Suprapubic skin (tissue), 4 donors: ENCODE measurements at regions not wholly inside any gene's neighbourhood (a gene's known extent, or its start where the extent isn't known, plus 50 kb on each side); places are given as distances from the start of the nearest gene placed in this dataset.

Source experiments
- CTCF ChIP-seq, 2 donors: fragments of 200-600 bp in 1 of 2; fragments of 450-650 bp in 1 of 2; sonication (generic) in 1 of 2; IDR thresholded peaks; one replicate each; pipeline ENCODE4 v1.5.1; 2016 to 2019; ENCODE audit warnings: antibody characterized with exemption in 2 of 2, mild to moderate bottlenecking in 1 of 2, moderate library complexity in 1 of 2
- EP300 ChIP-seq: sonication (generic); formaldehyde crosslinking; IDR thresholded peaks from one replicate; pipeline ENCODE4 v1.6.1; 2017; ENCODE audit warnings: antibody characterized with exemption
- POLR2A ChIP-seq, 2 donors: fragments of 450-650 bp; IDR thresholded peaks; one replicate each; pipeline ENCODE4 v1.6.1; 2017; ENCODE audit warnings: antibody characterized with exemption in 2 of 2, mild to moderate bottlenecking in 2 of 2, moderate library complexity in 2 of 2
- POLR2AphosphoS5 ChIP-seq, 3 donors: sonication (generic); formaldehyde crosslinking; IDR thresholded peaks; one replicate each; pipeline ENCODE4 v1.6.1; 2017; ENCODE audit warnings: antibody characterized with exemption in 3 of 3

- no peak for TF ChIP-seq CTCF (IDR thresholded peaks at IDR 0.05)
- TF ChIP-seq POLR2A (IDR thresholded peaks at IDR 0.05), result no peak
- TF ChIP-seq EP300, result no peak
- TF ChIP-seq POLR2AphosphoS5 (IDR thresholded peaks at IDR 0.05), result no peak
These were observed 51.7 kb upstream of the LRRC8B start for GRCh38 chr1:89472886-89473417.
